Heart left ventricle (tissue), 16 donors: ENCODE measurements at regions not wholly inside any gene's neighbourhood (a gene's known extent, or its start where the extent isn't known, plus 50 kb on each side); places are given as distances from the start of the nearest gene placed in this dataset.

Source experiments
- ATAC-seq, 4 donors: fragments of 200-7000 bp; cut with Tn5 transposase; one replicate each; pipeline ENCODE4 v1.9.1; 2020 to 2022; ENCODE audit warnings: moderate library complexity in 4 of 4, mild to moderate bottlenecking in 3 of 4, moderate number of reproducible peaks in 1 of 4
- DNase-seq, 5 donors: peaks; one replicate each; pipeline ENCODE4 v3.0.0-alpha.2; 2020
- H3K27ac ChIP-seq, 12 donors: fragments of 200-600 bp; sonication (generic) in 4 of 12; one replicate each; pipeline versions ENCODE4 v1.5.0 to v1.8.0; 2016 to 2022; ENCODE audit warnings: mild to moderate bottlenecking in 2 of 12
- H3K27me3 ChIP-seq, 9 donors: fragments of 200-600 bp; sonication (generic) in 2 of 9; one replicate each; pipeline versions ENCODE4 v1.5.1 to v1.8.0; 2016 to 2022; ENCODE audit warnings: mild to moderate bottlenecking in 3 of 9
- H3K36me3 ChIP-seq, 9 donors: fragments of 200-600 bp; sonication (generic) in 2 of 9; one replicate each; pipeline versions ENCODE4 v1.5.0 to v1.8.0; 2018 to 2022; ENCODE audit warnings: mild to moderate bottlenecking in 2 of 9
- H3K4me1 ChIP-seq, 12 donors: fragments of 200-600 bp; sonication (generic) in 4 of 12; one replicate each; pipeline versions ENCODE4 v1.5.0 to v1.8.0; 2016 to 2022; ENCODE audit warnings: mild to moderate bottlenecking in 3 of 12
- H3K4me3 ChIP-seq, 12 donors: fragments of 200-600 bp; sonication (generic) in 4 of 12; one replicate each; pipeline versions ENCODE4 v1.5.0 to v1.8.0; 2017 to 2022; ENCODE audit warnings: mild to moderate bottlenecking in 9 of 12, moderate library complexity in 4 of 12
- H3K9me3 ChIP-seq, 12 donors: fragments of 200-600 bp; sonication (generic) in 4 of 12; one replicate each; pipeline versions ENCODE4 v1.5.0 to v1.8.0; 2016 to 2022; ENCODE audit warnings: mild to moderate bottlenecking in 1 of 12
- CTCF ChIP-seq, 12 donors: fragments of 200-600 bp; sonication (generic) in 4 of 12; IDR thresholded peaks; one replicate each; pipeline versions ENCODE4 v1.5.0 to v1.8.0; 2018 to 2022; ENCODE audit warnings: antibody characterized with exemption in 12 of 12, mild to moderate bottlenecking in 5 of 12
- POLR2A ChIP-seq, 2 donors: fragments of 450-650 bp; IDR thresholded peaks; one replicate each; pipeline ENCODE4 v1.6.1; 2017; ENCODE audit warnings: antibody characterized with exemption in 2 of 2, mild to moderate bottlenecking in 2 of 2, moderate library complexity in 2 of 2
- WGBS, 4 donors: extraction: QIAGEN DNeasy Blood & Tissue Kit in 2 of 4; methylation state at CpG; one replicate each; pipeline versions ENCODE4 v1.1.5 to v1.1.7; 2013 to 2018; 5-methylcytosine and 5-hydroxymethylcytosine counted together
- intact Hi-C, 10 donors: fragments of 100-400 bp; cut with DNase I; formaldehyde crosslinking; loops; one replicate each; pipeline versions ENCODE4 v1.11.1 to v1.14.2; 2022
- donor health status: ischemic (EF 13 %, LVEDD 7.1; RV severe dilation, severe dysfunction).
- donor health status: healthy with polysubstance abuse.
- donor health status: DM: no; HTN: yes; CAD: no.
- donor health status: DM: no; HTN: no; CAD: no.
- donor health status: ischemic (EF 25% LVEDD 6.9; RV normal size, moderate dysfunction).
- donor health status: ischemic (EF 25% LVEDD 5.7; RV mildly dilated, moderate dysfunction).
- donor health status: healthy.
- donor health status: DM: yes; HTN: yes; CAD: no.
- donor health status: ischemic (EF 35%, LVEDD 5.7; RV mildly dilated, moderate dysfunction).
- donor health status: nonischemic (EF 11% LVEDD 7.7; RV severe dilation, severe dysfunction).
- donor health status: DM: yes; HTN: yes; CAD: no.
- donor health status: PGD.
- donor health status: ischemic (EF 29% LVEDD 5.4; RV normal size, mild dysfunction).
- donor health status: nonischemic (EF 23%, LVEDD 6.1; RV moderate dilation, normal function).

GRCh38 chr5:166994226-166994625, 1297.2 kb upstream of the WWC1 start:
- Histone ChIP-seq H3K4me3 (no peak overlapping the region), H3K4me1 (no peaks in the 10 kb centered on the region), H3K27me3 (no peaks in the 10 kb centered on the region), H3K27ac (no peak overlapping the region), H3K9me3 (no peaks in the 10 kb centered on the region), H3K36me3 (no peaks in the 10 kb centered on the region)
- intact Hi-C loops = no loop called here
- 49 to 60% (median 49%) methylated on average over 3 of the region's 3 CpGs for WGBS, 4 donors
- ATAC-seq (no peak), DNase-seq (no peak)
- no peak for TF ChIP-seq CTCF (IDR thresholded peaks at IDR 0.05)
- no peak for TF ChIP-seq POLR2A (IDR thresholded peaks at IDR 0.05)

- Histone ChIP-seq H3K36me3 (no peaks in the 10 kb centered on the region), H3K27ac (no peak overlapping the region), H3K27me3 (peaks cover 0 to 3% (median 0%) of the 10 kb centered on the region in 9 donors), H3K9me3 (no peaks in the 10 kb centered on the region), H3K4me1 (no peaks in the 10 kb centered on the region), H3K4me3 (no peak overlapping the region)
- WGBS, 4 donors = 79 to 87% (median 83%) methylated on average over 3 of the region's 3 CpGs
- no peak for TF ChIP-seq CTCF (IDR thresholded peaks at IDR 0.05)
- no peak for TF ChIP-seq POLR2A (IDR thresholded peaks at IDR 0.05)
- no peak for ATAC-seq
- no peak for DNase-seq
- intact Hi-C loops = no loop called here
Measured at GRCh38 chr5:167001246-167001645, 1290.2 kb upstream of the WWC1 start.

- no peak for DNase-seq
- no peak overlapping the region for H3K27ac ChIP-seq
- WGBS, 4 donors = 52 to 65% (median 57%) methylated on average over 10 of the region's 10 CpGs
Measured at GRCh38 chr5:167008705-167009104, 1282.7 kb upstream of the WWC1 start.

GRCh38 chr5:167011196-167011595, 1280.2 kb upstream of the WWC1 start:
- intact Hi-C loops = no loop called here
- H3K27ac ChIP-seq = no peak overlapping the region
- H3K27me3 ChIP-seq = peaks cover 0 to 8% (median 0%) of the 10 kb centered on the region in 9 donors
- no peak for ATAC-seq
- no peak for TF ChIP-seq CTCF (IDR thresholded peaks at IDR 0.05)
- TF ChIP-seq POLR2A (IDR thresholded peaks at IDR 0.05) = no peak
- no peaks in the 10 kb centered on the region for H3K4me1 ChIP-seq
- H3K4me3 ChIP-seq = no peak overlapping the region
- H3K9me3 ChIP-seq = no peaks in the 10 kb centered on the region
- 66 to 78% (median 69%) methylated on average over 2 of the region's 2 CpGs for WGBS, 4 donors
- no peaks in the 10 kb centered on the region for H3K36me3 ChIP-seq
- DNase-seq = no peak

More at GRCh38 chr5:167008705-167009104, 1282.7 kb upstream of the WWC1 start:
- no peak for TF ChIP-seq CTCF (IDR thresholded peaks at IDR 0.05)
- TF ChIP-seq POLR2A (IDR thresholded peaks at IDR 0.05) = no peak
- intact Hi-C loops = no loop called here
- no peak for ATAC-seq
- Histone ChIP-seq H3K4me1 (no peaks in the 10 kb centered on the region), H3K36me3 (no peaks in the 10 kb centered on the region), H3K27me3 (peaks cover 0 to 8% (median 0%) of the 10 kb centered on the region in 9 donors), H3K4me3 (no peak overlapping the region), H3K9me3 (no peaks in the 10 kb centered on the region)
